CD4-positive, alpha-beta T cell treated with Interleukin-15 for 4 hours (primary cell): ENCODE measurements at regions not wholly inside any gene's neighbourhood (a gene's known extent, or its start where the extent isn't known, plus 50 kb on each side); places are given as distances from the start of the nearest gene placed in this dataset.
"Not testable (repeated sequence)": the region's sequence is repeated elsewhere in the genome, so short reads cannot be mapped to it uniquely, and the experiment has no call there.

ENCODE experiments used
- DNase-seq: peaks from one replicate; pipeline ENCODE4 v3.0.0-alpha.2; 2020; ENCODE audit warnings: low spot score

GRCh38 chr14:44785096-44785495 lies 176.7 kb downstream of the KLHL28 start:
- DNase-seq, result no peak

DNA sequence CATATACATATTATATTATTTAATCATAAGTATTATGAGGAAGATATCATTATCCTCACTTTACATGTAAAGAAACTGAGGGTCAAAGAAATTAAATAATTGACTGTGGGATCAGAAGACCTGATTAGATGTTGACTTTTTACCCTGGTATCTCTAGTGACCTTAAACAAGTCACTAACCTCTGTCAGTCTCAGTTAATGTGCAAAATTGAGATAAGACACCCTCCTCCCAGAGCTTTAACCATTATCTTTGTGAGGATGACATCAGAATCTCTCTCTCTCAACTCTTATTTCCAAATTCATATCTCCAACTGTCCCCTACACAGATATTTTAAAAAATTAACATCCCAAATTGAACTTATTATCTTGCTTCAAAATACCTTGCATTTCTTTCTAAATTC lies 177.8 kb downstream of the KLHL28 start:
- DNase-seq, result no peak

- no peak for DNase-seq
Measured at GRCh38 chr14:44782775-44783238, 178.9 kb downstream of the KLHL28 start.

DNA sequence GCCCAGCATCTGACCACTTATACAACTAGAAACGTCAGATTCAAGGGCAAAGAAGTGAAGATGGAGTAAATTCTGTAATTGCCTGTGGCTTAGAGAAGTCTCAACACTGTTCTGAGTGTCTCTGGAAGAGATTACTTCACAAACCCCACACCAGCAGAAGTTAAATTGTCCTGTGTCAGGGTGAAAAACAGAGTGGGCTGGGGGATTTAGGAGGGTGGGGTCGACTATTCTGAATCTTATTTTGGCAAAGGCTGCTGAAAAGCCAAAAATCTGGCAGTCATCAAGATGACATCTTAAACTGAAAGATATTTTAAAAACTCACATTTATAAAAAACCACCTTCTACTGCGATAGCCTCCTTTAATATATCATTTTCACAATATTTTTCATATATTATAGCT lies 180.8 kb downstream of the KLHL28 start:
- DNase-seq, result no peak

- DNase-seq, result no peak
Measured at GRCh38 chr14:44778604-44779003, 183.1 kb downstream of the KLHL28 start.

DNA sequence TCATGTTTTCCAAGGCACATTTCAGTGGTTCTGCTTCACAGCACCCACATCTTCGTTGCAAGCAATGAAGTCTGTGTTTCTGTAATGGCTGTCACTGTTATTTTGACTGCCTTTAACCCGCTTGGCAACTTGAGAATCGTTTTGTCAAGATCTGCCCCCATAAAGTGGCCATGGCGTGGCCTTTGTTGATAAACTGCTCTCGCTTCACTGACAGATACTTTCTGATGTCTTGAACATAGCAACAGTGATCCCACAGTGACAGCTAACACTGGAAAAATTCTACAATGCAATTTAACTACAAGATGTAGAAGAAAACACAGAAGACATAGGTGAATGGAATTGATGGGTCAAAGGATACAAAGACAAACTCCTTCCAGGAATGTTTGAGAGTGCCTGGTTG lies 184.2 kb downstream of the KLHL28 start:
- DNase-seq, result no peak

- DNase-seq, result no peak
Measured at GRCh38 chr14:44775248-44775647, 186.5 kb downstream of the KLHL28 start.

- DNase-seq, result no peak
Measured at GRCh38 chr14:44774396-44774795, 187.4 kb downstream of the KLHL28 start.

- no peak for DNase-seq
Measured at GRCh38 chr14:44771496-44771895, 190.3 kb downstream of the KLHL28 start.

GRCh38 chr14:44770201-44770600 lies 191.5 kb downstream of the KLHL28 start:
- DNase-seq, result no peak

- DNase-seq, result no peak
Measured at GRCh38 chr14:44768935-44769334, 192.8 kb downstream of the KLHL28 start.

GRCh38 chr14:44767646-44768173 lies 194.0 kb downstream of the KLHL28 start:
- no peak for DNase-seq

GRCh38 chr14:44766285-44766684 lies 195.5 kb downstream of the KLHL28 start:
- no peak for DNase-seq

DNA sequence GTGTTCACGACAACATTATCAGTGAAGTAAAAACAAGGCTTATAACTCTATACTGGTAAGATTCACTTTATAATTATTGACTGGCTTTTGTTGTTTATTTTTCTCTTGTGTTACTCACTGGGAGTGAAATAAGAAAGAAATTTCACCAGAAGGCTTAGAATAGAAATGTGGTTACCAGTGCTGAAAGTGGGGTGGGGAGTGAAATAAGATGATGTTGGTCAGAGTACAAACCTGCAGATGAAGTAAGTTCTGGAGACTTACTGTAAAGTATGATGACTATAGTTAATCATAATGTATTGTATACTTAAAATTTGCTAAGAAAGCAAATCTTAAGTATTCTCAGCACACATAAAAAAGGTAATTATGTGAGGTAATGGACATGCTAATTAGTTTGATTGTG lies 198.4 kb downstream of the KLHL28 start:
- DNase-seq, result no peak

- no peak for DNase-seq
Measured at GRCh38 chr14:44759277-44759676, 202.5 kb downstream of the KLHL28 start.

GRCh38 chr14:44756554-44756953 lies 205.2 kb downstream of the KLHL28 start:
- no peak for DNase-seq

- no peak for DNase-seq
Measured at GRCh38 chr14:44745371-44745770, 216.4 kb downstream of the KLHL28 start.

DNA sequence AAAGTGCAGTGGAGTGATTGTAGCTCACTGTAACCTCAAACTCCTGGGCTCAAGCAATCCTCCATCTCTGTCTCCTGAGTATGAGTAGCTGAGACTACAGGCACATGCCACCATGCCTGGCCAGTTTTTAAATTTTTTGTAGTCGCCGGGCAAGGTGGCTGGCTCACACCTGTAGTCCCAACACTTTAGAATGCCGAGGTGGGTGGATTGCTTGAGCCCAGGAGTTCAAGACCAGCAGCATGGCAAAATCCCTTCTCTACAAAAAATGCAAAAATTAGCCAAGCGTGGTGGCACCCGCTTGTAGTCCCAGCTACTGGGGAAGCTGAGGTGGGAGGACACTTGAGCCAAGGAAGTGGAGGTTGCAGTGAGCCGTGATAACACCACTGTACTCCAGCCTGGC lies 219.5 kb downstream of the KLHL28 start:
- no peak for DNase-seq

DNA sequence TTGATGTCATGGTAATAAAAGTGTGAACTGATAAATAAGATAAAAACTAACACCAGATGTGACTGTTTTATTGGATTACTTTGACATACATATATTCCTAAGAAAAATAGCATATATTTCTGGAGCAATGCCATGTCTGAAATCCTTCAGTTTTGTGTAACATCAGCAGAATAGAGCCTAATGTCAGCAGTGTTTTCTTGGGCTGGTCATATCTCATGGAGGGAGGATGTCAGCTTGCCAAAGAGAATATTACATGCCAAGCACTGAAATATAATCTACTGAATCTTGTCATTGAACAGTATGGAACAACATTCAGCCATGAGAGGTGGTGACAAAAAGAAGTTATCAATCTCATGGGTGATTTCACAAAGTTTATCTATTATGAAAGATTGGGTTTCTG lies 220.3 kb downstream of the KLHL28 start:
- no peak for DNase-seq

GRCh38 chr14:44736326-44736725 lies 225.4 kb downstream of the KLHL28 start:
- DNase-seq, result no peak

- DNase-seq, result no peak
Measured at GRCh38 chr14:44732144-44732543, 225.1 kb upstream of the FSCB start.

- DNase-seq, result no peak
Measured at GRCh38 chr14:44730860-44731259, 223.8 kb upstream of the FSCB start.

GRCh38 chr14:44721395-44721794 lies 214.3 kb upstream of the FSCB start:
- not testable (repeated sequence) for DNase-seq

DNA sequence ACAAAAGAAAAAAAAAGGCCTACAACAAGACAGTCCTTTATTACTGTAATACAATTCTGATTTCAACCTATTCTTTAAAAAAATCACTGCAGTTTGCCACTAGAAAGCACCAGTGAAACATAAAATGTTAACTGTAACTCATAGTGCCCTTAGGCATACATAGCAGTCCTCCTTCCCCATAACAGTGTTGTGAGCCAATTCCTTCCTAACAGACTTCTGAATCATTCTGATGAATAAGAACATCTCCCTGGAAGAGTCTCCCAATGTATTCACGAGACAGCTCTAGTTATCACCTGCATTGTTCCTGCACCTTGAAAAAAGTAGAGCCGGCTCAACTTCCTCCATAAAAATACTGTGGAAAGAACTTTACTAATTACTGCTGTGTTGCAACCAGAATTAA lies 213.6 kb upstream of the FSCB start:
- no peak for DNase-seq
